GM23338 (cell line): ENCODE measurements at regions not wholly inside any gene's neighbourhood (a gene's known extent, or its start where the extent isn't known, plus 50 kb on each side); places are given as distances from the start of the nearest gene placed in this dataset.

Experiments used
- ATAC-seq: fragments of 200-7000 bp; cut with Tn5 transposase; 3 replicates; pipeline ENCODE4 v1.9.1; 2020
- DNase-seq: peaks from one replicate; pipeline ENCODE4 v3.0.0-alpha.2; 2015; ENCODE audit warnings: low spot score
- H2AFZ ChIP-seq: fragments of 200-600 bp; sonication (generic); 2 replicates; pipeline ENCODE4 v1.8.0; 2016; ENCODE audit warnings: antibody characterized with exemption, mild to moderate bottlenecking, moderate library complexity
- H3F3A ChIP-seq: fragments of 200-600 bp; sonication (generic); replicated peaks from 2 replicates; pipeline ENCODE4 v1.8.0; 2017; ENCODE audit warnings: antibody characterized with exemption, mixed run types, low read depth
- H3K27ac ChIP-seq: fragments of 200-600 bp; sonication (generic); 2 replicates; pipeline ENCODE4 v1.6.1; 2016; ENCODE audit warnings: low read depth
- H3K27me3 ChIP-seq: fragments of 200-600 bp; sonication (generic); 2 replicates; pipeline ENCODE4 v1.8.0; 2016; ENCODE audit warnings: mild to moderate bottlenecking, mixed run types, moderate library complexity; ENCODE audit not compliant: insufficient read depth
- H3K36me3 ChIP-seq: fragments of 200-600 bp; sonication (generic); 2 replicates; pipeline ENCODE4 v1.8.0; 2016; ENCODE audit warnings: mild to moderate bottlenecking; ENCODE audit not compliant: insufficient read depth
- H3K4me1 ChIP-seq: fragments of 200-600 bp; sonication (generic); 2 replicates; pipeline ENCODE4 v1.8.0; 2016; ENCODE audit warnings: mild to moderate bottlenecking, moderate library complexity; ENCODE audit not compliant: insufficient read depth
- H3K4me2 ChIP-seq: fragments of 200-600 bp; sonication (generic); 2 replicates; pipeline ENCODE4 v1.7.1; 2017; ENCODE audit warnings: mixed run types
- H3K4me3 ChIP-seq: fragments of 200-600 bp; sonication (generic); 2 replicates; pipeline ENCODE4 v1.6.1; 2016; ENCODE audit warnings: mixed run types
- H3K79me2 ChIP-seq: fragments of 200-600 bp; sonication (generic); replicated peaks from 2 replicates; pipeline ENCODE4 v1.8.0; 2017; ENCODE audit warnings: mild to moderate bottlenecking; ENCODE audit not compliant: insufficient read depth
- H3K9me2 ChIP-seq: fragments of 200-600 bp; sonication (generic); 2 replicates; pipeline ENCODE4 v1.8.0; 2017; ENCODE audit not compliant: insufficient read depth
- H4K20me1 ChIP-seq: fragments of 200-600 bp; sonication (generic); replicated peaks from 2 replicates; pipeline ENCODE4 v1.8.0; 2017; ENCODE audit warnings: mild to moderate bottlenecking; ENCODE audit not compliant: insufficient read depth
- H3K27ac Mint-ChIP-seq: 2 replicates; pipeline ENCODE4 v1.8.0; 2020; ENCODE audit warnings: inconsistent platforms, mild to moderate bottlenecking, moderate library complexity, mixed read lengths
- H3K27me3 Mint-ChIP-seq: 3 replicates; pipeline ENCODE4 v1.8.0; 2022; ENCODE audit warnings: low read depth, mild to moderate bottlenecking, moderate library complexity, mixed read lengths, inconsistent platforms; ENCODE audit not compliant: insufficient read depth, poor library complexity
- H3K36me3 Mint-ChIP-seq: 3 replicates; pipeline ENCODE4 v1.8.0; 2021; ENCODE audit warnings: low read depth, mild to moderate bottlenecking, inconsistent platforms, moderate library complexity, mixed read lengths
- H3K4me1 Mint-ChIP-seq: 3 replicates; pipeline ENCODE4 v1.8.0; 2020; ENCODE audit warnings: mild to moderate bottlenecking, inconsistent platforms, mixed read lengths
- H3K4me3 Mint-ChIP-seq: 3 replicates; pipeline ENCODE4 v1.8.0; 2021; ENCODE audit warnings: moderate library complexity, mild to moderate bottlenecking, inconsistent platforms, mixed read lengths
- H3K9me3 Mint-ChIP-seq: 3 replicates; pipeline ENCODE4 v1.8.0; 2020; ENCODE audit warnings: moderate library complexity, mild to moderate bottlenecking, inconsistent platforms, mixed read lengths
- CREB1 ChIP-seq: fragments of 250-450 bp; sonication (Bioruptor Pico); IDR thresholded peaks from 2 replicates; pipeline ENCODE4 v1.5.0; 2020; ENCODE audit warnings: low read depth, mild to moderate bottlenecking, moderate library complexity
- CTCF ChIP-seq, 2 experiments: fragments of 200-600 bp in 1 of 2; sonication (generic) in 1 of 2; conservative IDR thresholded peaks; 2 replicates each; pipeline versions ENCODE4 v1.5.1 to v1.6.1; 2016 to 2017; ENCODE audit warnings: antibody characterized with exemption in 2 of 2, low read depth in 2 of 2, mild to moderate bottlenecking in 2 of 2, moderate library complexity in 1 of 2
- ETS1 ChIP-seq: IDR thresholded peaks from 2 replicates; pipeline ENCODE4 v1.6.1; 2016; ENCODE audit warnings: antibody characterized with exemption
- EZH2 ChIP-seq: fragments of 200-600 bp; sonication (generic); IDR thresholded peaks from one replicate; pipeline ENCODE4 v1.8.0; 2017; ENCODE audit warnings: antibody characterized with exemption, mild to moderate bottlenecking, low read depth; ENCODE audit not compliant: unreplicated experiment
- EZH2phosphoT487 ChIP-seq: fragments of 200-600 bp; sonication (generic); IDR thresholded peaks from one replicate; pipeline ENCODE4 v1.8.1; 2018; ENCODE audit warnings: antibody characterized with exemption; ENCODE audit not compliant: unreplicated experiment
- JUNB ChIP-seq: IDR thresholded peaks from one replicate; pipeline ENCODE4 v1.6.1; 2016; ENCODE audit warnings: antibody characterized with exemption; ENCODE audit not compliant: unreplicated experiment
- NANOG ChIP-seq: IDR thresholded peaks from 2 replicates; pipeline ENCODE4 v1.6.1; 2016; ENCODE audit warnings: antibody characterized with exemption, borderline replicate concordance
- POLR2AphosphoS5 ChIP-seq: IDR thresholded peaks from 2 replicates; pipeline ENCODE4 v1.6.1; 2016; ENCODE audit warnings: antibody characterized with exemption, low read depth
- STAT1 ChIP-seq: IDR thresholded peaks from one replicate; pipeline ENCODE4 v1.6.1; 2016; ENCODE audit warnings: antibody characterized with exemption; ENCODE audit not compliant: unreplicated experiment
- ZNF114 ChIP-seq: fragments of 250-450 bp; sonication (Bioruptor Pico); IDR thresholded peaks from 2 replicates; pipeline ENCODE4 v1.5.0; 2020; ENCODE audit warnings: mild to moderate bottlenecking, moderate library complexity
- ZNF331 ChIP-seq: fragments of 250-450 bp; sonication (Bioruptor Pico); IDR thresholded peaks from 2 replicates; pipeline ENCODE4 v1.5.0; 2020; ENCODE audit warnings: low read depth, mild to moderate bottlenecking, moderate library complexity
- ZNF462 ChIP-seq: fragments of 250-450 bp; sonication (Bioruptor Pico); IDR thresholded peaks from 2 replicates; pipeline ENCODE4 v1.5.0; 2020; ENCODE audit warnings: mild to moderate bottlenecking, moderate library complexity
- TF ChIP-seq, protein P1 (sequence below): IDR thresholded peaks from one replicate; pipeline ENCODE4 v1.6.1; 2018; ENCODE audit warnings: antibody characterized with exemption; ENCODE audit not compliant: unreplicated experiment

DNA sequence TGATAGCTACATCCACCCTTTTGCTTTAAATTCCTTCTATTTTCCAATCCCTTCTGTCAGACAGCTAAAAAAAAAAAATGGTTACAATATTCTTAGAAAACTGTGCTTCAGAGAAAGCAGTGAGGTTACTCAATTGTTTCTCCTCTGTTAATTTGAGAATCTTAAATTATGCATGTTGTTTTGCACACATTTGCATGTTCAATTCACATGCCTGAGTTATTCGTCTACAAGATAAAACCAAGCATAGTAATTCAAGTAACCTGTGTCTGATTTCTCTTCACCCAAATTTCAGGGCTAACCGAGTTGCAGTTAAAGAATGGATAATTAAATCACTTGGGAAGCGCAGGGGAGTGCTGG, 81.0 kb upstream of the MED13L start:
- Histone ChIP-seq H4K20me1 (no peaks in the 10 kb centered on the region), H3K36me3 (no peaks in the 10 kb centered on the region), H3K79me2 (no peaks in the 10 kb centered on the region), H3K4me1 (peaks cover 15% of the 10 kb centered on the region), H3F3A (no peaks in the 10 kb centered on the region), H3K4me2 (peak overlapping the region; percentile 16; the same call in 1 of the 2 replicates), H3K9me2 (0 out of 2 replicates have a peak, but pooled peaks cover 4% of the 10 kb centered on the region), H3K27ac (no peak overlapping the region), H2AFZ (no peak overlapping the region), H3K27me3 (no peaks in the 10 kb centered on the region), H3K4me3 (0 out of 2 replicates have a peak overlapping the region, but pooled peaks have one; percentile 2)
- Mint-ChIP-seq H3K9me3 (no peaks in the 10 kb centered on the region), H3K27me3 (peaks cover 7% of the 10 kb centered on the region), H3K4me3 (0 out of 3 replicates have a peak overlapping the region, but pooled peaks have one; percentile 36), H3K36me3 (no peaks in the 10 kb centered on the region), H3K4me1 (peaks cover 28% of the 10 kb centered on the region), H3K27ac (peak overlapping the region; percentile 91)
- DNase-seq (no peak), ATAC-seq (no peak)
- no peak for TF ChIP-seq JUNB
- TF ChIP-seq ETS1, result no peak
- no peak for TF ChIP-seq POLR2AphosphoS5
- TF ChIP-seq STAT1, result no peak
- TF ChIP-seq CTCF (conservative IDR thresholded peaks at IDR 0.05; ENCODE audit: low read depth in 2 of 2), result no peak
- no peak for TF ChIP-seq ZNF462 (CRISPR knock-in tag)
- TF ChIP-seq EZH2, result no peak
- no peak for TF ChIP-seq EZH2phosphoT487
- TF ChIP-seq ZNF114 (CRISPR knock-in tag), result no peak
- TF ChIP-seq, protein P1, sequence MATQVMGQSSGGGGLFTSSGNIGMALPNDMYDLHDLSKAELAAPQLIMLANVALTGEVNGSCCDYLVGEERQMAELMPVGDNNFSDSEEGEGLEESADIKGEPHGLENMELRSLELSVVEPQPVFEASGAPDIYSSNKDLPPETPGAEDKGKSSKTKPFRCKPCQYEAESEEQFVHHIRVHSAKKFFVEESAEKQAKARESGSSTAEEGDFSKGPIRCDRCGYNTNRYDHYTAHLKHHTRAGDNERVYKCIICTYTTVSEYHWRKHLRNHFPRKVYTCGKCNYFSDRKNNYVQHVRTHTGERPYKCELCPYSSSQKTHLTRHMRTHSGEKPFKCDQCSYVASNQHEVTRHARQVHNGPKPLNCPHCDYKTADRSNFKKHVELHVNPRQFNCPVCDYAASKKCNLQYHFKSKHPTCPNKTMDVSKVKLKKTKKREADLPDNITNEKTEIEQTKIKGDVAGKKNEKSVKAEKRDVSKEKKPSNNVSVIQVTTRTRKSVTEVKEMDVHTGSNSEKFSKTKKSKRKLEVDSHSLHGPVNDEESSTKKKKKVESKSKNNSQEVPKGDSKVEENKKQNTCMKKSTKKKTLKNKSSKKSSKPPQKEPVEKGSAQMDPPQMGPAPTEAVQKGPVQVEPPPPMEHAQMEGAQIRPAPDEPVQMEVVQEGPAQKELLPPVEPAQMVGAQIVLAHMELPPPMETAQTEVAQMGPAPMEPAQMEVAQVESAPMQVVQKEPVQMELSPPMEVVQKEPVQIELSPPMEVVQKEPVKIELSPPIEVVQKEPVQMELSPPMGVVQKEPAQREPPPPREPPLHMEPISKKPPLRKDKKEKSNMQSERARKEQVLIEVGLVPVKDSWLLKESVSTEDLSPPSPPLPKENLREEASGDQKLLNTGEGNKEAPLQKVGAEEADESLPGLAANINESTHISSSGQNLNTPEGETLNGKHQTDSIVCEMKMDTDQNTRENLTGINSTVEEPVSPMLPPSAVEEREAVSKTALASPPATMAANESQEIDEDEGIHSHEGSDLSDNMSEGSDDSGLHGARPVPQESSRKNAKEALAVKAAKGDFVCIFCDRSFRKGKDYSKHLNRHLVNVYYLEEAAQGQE, result no peak
- TF ChIP-seq ZNF331 (CRISPR knock-in tag), result no peak
- TF ChIP-seq CREB1 (CRISPR knock-in tag), result no peak
- TF ChIP-seq NANOG, result no peak
